ENCODE measurements at regions not wholly inside any gene's neighbourhood (a gene's known extent, or its start where the extent isn't known, plus 50 kb on each side); places are given as distances from the start of the nearest gene placed in this dataset.

DNA sequence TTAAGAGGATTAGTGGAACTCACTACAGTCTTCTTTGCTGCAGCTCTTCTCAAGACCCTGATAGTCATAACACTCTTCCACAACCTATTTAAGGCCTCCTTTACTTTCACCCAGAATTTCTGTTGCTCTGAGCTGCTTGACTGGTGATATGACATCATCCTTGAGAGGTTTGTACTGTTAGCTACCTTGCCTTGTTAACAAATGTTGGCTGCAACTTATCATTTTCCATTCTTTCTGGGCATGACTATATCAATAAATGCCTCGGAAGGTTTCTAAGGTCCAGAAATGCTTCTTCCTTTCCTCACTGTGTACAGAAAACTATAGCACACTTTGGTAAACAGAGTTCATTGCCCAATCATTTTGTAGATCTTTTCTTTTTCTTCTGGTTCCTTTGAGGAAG, 1292.2 kb upstream of the TMPRSS15 start:
- BruUV-seq (replicated peaks): no TSS peak
- Histone ChIP-seq H3K9me2 (ENCODE audit: insufficient read depth) (no peaks in the 10 kb centered on the region), H3K9ac (ENCODE audit: low read length) (no peak overlapping the region), H3K27ac (ENCODE audit: low read depth, low read length) (no peak overlapping the region), H3K9me3 (ENCODE audit: control insufficient read depth in 1 of 2, insufficient read depth in 1 of 2, low read depth in 1 of 2, low read length in 2 of 2) (peaks cover 29 to 32% of the 10 kb centered on the region in 2 experiments), H3K79me2 (ENCODE audit: insufficient read depth, low read length) (no peaks in the 10 kb centered on the region), H2AFZ (ENCODE audit: low read depth, low read length, poor library complexity, severe bottlenecking) (no peak overlapping the region), H3K4me2 (ENCODE audit: low read length) (no peak overlapping the region), H3K4me3 (replicated peaks in 1 of 2; ENCODE audit: low read depth in 1 of 2, low read length in 2 of 2) (no peak overlapping the region), H4K20me1 (ENCODE audit: insufficient read depth) (no peaks in the 10 kb centered on the region), H3K36me3 (ENCODE audit: control insufficient read depth in 1 of 2, insufficient read depth in 2 of 2, low read length in 2 of 2) (no peaks in the 10 kb centered on the region), H3K27me3 (ENCODE audit: insufficient read depth, low read length) (no peaks in the 10 kb centered on the region), H3K4me1 (ENCODE audit: control insufficient read depth in 1 of 2, insufficient read depth in 2 of 2, low read length in 2 of 2) (no peaks in the 10 kb centered on the region)
- TF ChIP-seq SRF (IDR thresholded peaks at IDR 0.05; ENCODE audit: low read depth) (no peak), POLR2AphosphoS5 (IDR thresholded peaks at IDR 0.05; ENCODE audit: low read depth, low read length) (no peak), YY1 (IDR thresholded peaks at IDR 0.05; ENCODE audit: extremely low read depth, insufficient replicate concordance, low read depth, low read length) (no peak), CBX3 (IDR thresholded peaks at IDR 0.05; ENCODE audit: low read depth) (no peak), EZH2 (IDR thresholded peaks at IDR 0.05) (no peak), RAD21 (IDR thresholded peaks at IDR 0.05; ENCODE audit: low read depth) (no peak), POLR2A (IDR thresholded peaks at IDR 0.05; ENCODE audit: borderline replicate concordance, extremely low read depth, insufficient read depth, insufficient read length) (no peak), ELF1 (IDR thresholded peaks at IDR 0.05; ENCODE audit: borderline replicate concordance, low read depth) (no peak), SIN3A (IDR thresholded peaks at IDR 0.05; ENCODE audit: low read depth) (no peak), ZFX (IDR thresholded peaks at IDR 0.05) (no peak), EGR1 (IDR thresholded peaks at IDR 0.05; ENCODE audit: low read depth) (no peak), FOSL1 (IDR thresholded peaks at IDR 0.05; ENCODE audit: low read depth) (no peak), TCF7L2 (IDR thresholded peaks at IDR 0.05; ENCODE audit: borderline replicate concordance, extremely low read depth, insufficient read depth, insufficient read length) (no peak), CEBPB (IDR thresholded peaks at IDR 0.05; ENCODE audit: low read depth) (no peak), JUND (IDR thresholded peaks at IDR 0.05) (no peak)
- TF ChIP-seq, protein P1, sequence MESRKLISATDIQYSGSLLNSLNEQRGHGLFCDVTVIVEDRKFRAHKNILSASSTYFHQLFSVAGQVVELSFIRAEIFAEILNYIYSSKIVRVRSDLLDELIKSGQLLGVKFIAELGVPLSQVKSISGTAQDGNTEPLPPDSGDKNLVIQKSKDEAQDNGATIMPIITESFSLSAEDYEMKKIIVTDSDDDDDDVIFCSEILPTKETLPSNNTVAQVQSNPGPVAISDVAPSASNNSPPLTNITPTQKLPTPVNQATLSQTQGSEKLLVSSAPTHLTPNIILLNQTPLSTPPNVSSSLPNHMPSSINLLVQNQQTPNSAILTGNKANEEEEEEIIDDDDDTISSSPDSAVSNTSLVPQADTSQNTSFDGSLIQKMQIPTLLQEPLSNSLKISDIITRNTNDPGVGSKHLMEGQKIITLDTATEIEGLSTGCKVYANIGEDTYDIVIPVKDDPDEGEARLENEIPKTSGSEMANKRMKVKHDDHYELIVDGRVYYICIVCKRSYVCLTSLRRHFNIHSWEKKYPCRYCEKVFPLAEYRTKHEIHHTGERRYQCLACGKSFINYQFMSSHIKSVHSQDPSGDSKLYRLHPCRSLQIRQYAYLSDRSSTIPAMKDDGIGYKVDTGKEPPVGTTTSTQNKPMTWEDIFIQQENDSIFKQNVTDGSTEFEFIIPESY (IDR thresholded peaks at IDR 0.05; ENCODE audit: extremely low read depth, insufficient replicate concordance, low read length): no peak
- TF ChIP-seq, protein P2, sequence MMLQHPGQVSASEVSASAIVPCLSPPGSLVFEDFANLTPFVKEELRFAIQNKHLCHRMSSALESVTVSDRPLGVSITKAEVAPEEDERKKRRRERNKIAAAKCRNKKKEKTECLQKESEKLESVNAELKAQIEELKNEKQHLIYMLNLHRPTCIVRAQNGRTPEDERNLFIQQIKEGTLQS (IDR thresholded peaks at IDR 0.05): no peak
- TF ChIP-seq, protein P3, sequence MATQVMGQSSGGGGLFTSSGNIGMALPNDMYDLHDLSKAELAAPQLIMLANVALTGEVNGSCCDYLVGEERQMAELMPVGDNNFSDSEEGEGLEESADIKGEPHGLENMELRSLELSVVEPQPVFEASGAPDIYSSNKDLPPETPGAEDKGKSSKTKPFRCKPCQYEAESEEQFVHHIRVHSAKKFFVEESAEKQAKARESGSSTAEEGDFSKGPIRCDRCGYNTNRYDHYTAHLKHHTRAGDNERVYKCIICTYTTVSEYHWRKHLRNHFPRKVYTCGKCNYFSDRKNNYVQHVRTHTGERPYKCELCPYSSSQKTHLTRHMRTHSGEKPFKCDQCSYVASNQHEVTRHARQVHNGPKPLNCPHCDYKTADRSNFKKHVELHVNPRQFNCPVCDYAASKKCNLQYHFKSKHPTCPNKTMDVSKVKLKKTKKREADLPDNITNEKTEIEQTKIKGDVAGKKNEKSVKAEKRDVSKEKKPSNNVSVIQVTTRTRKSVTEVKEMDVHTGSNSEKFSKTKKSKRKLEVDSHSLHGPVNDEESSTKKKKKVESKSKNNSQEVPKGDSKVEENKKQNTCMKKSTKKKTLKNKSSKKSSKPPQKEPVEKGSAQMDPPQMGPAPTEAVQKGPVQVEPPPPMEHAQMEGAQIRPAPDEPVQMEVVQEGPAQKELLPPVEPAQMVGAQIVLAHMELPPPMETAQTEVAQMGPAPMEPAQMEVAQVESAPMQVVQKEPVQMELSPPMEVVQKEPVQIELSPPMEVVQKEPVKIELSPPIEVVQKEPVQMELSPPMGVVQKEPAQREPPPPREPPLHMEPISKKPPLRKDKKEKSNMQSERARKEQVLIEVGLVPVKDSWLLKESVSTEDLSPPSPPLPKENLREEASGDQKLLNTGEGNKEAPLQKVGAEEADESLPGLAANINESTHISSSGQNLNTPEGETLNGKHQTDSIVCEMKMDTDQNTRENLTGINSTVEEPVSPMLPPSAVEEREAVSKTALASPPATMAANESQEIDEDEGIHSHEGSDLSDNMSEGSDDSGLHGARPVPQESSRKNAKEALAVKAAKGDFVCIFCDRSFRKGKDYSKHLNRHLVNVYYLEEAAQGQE (IDR thresholded peaks at IDR 0.05; ENCODE audit: low read depth): no peak
- TF ChIP-seq, protein P4, sequence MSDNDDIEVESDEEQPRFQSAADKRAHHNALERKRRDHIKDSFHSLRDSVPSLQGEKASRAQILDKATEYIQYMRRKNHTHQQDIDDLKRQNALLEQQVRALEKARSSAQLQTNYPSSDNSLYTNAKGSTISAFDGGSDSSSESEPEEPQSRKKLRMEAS (IDR thresholded peaks at IDR 0.05): no peak
- TF ChIP-seq, protein P5, sequence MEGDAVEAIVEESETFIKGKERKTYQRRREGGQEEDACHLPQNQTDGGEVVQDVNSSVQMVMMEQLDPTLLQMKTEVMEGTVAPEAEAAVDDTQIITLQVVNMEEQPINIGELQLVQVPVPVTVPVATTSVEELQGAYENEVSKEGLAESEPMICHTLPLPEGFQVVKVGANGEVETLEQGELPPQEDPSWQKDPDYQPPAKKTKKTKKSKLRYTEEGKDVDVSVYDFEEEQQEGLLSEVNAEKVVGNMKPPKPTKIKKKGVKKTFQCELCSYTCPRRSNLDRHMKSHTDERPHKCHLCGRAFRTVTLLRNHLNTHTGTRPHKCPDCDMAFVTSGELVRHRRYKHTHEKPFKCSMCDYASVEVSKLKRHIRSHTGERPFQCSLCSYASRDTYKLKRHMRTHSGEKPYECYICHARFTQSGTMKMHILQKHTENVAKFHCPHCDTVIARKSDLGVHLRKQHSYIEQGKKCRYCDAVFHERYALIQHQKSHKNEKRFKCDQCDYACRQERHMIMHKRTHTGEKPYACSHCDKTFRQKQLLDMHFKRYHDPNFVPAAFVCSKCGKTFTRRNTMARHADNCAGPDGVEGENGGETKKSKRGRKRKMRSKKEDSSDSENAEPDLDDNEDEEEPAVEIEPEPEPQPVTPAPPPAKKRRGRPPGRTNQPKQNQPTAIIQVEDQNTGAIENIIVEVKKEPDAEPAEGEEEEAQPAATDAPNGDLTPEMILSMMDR (IDR thresholded peaks at IDR 0.05 in 2 of 3, conservative IDR thresholded peaks at IDR 0.05 in 1 of 3; ENCODE audit: borderline replicate concordance in 1 of 3, insufficient read depth in 1 of 3, low read depth in 2 of 3, low read length in 2 of 3): no peak
- no peak for ATAC-seq
- ChIA-PET CTCF (no interaction called here), RAD21 (ENCODE audit: low non-redundant PET in 1 of 2, low total read pairs in 2 of 2, uncharacterized antibody in 2 of 2, unreplicated experiment in 2 of 2) (no interaction called here), POLR2A (no interaction called here)
- intact Hi-C loops (cut with micrococcal nuclease): no loop called here
- DNase-seq (ENCODE audit: low read depth, low spot score): no peak

Measured in HCT116 (cell line).